ENCODE measurements at regions not wholly inside any gene's neighbourhood (a gene's known extent, or its start where the extent isn't known, plus 50 kb on each side); places are given as distances from the start of the nearest gene placed in this dataset.

DNA sequence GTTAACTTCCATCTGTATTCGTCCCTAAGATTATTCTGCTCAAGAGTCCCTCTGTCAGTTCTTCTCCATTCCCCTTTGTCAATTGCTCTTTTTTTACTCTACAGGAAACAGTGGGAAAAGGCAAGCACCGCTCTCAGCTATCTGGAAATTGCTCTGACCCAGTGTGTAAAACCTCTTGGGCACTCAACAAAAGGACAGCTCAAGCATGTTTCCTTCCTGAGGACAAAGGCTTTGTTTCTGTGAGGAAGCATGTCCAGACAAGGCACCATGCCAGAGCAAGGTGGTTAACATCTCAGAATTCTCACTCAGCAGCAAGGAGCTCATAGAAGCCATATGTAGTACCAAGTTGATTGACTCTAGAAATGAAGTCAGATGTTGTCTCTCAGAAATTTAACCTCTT is 735.6 kb downstream of the TSN start:
- 35 to 36% methylated on average over 2 of the region's 2 CpGs for WGBS, 2 experiments (ENCODE audit: low coverage in 1 of 2, low lambda C conversion rate in 2 of 2, missing lambda C conversion rate in 2 of 2)
- TF ChIP-seq EZH2 (IDR thresholded peaks at IDR 0.05; ENCODE audit: insufficient read depth, poor library complexity, severe bottlenecking) (no peak), EZH2phosphoT487 (IDR thresholded peaks at IDR 0.05; ENCODE audit: insufficient read depth, low read depth) (no peak)

DNA sequence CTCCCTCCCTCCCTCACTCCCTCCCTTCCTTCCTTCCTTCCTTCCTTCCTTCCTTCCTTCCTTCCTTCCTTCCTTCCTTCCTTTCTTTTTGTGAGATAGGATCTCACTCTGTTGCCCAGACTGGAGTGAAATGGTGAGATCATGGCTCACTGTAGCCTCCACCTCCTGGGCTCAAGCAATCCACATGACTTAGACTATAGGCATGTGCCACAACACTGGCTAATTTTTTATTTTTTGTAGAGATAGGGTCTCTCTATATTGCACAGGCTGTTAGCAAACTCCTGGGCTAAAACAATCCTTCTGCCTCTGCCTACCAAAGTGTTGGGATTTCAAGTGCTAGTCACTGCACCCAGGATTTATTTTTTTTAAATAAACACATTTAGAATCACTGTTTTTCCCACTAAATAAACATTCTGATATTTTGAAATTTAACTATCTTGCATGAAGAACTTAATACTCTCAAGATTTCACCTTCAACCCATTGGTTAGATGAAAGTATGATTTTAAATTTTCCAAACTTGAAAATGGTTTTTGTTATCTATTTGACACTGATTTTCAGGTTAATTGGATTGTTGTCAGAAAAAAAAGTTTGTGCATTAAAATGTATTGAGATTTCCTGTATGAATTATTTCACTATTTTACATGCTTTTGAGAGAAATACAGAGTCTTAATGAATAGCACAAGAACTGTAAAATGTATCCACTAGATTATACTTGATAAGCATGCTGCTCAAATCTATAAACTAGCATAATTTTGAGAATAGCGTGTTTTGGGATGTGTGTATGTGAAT is 745.1 kb downstream of the TSN start:
- Histone ChIP-seq H3K4me2 (ENCODE audit: unreplicated experiment) (no peak overlapping the region), H3K36me3 (ENCODE audit: low read depth) (no peaks in the 10 kb centered on the region), H3K9ac (no peak overlapping the region), H3K9me3 (ENCODE audit: low read depth) (no peaks in the 10 kb centered on the region), H3K4me3 (no peak overlapping the region), H3K79me2 (ENCODE audit: insufficient read depth) (no peaks in the 10 kb centered on the region), H2AFZ (no peak overlapping the region), H4K20me1 (ENCODE audit: insufficient read depth) (no peaks in the 10 kb centered on the region), H3K4me1 (ENCODE audit: insufficient read depth) (no peaks in the 10 kb centered on the region), H3K27me3 (replicated peaks; ENCODE audit: insufficient read depth) (no peaks in the 10 kb centered on the region), H3K9me2 (ENCODE audit: insufficient read depth) (no peaks in the 10 kb centered on the region), H3F3A (ENCODE audit: insufficient read depth) (no peaks in the 10 kb centered on the region), H3K27ac (no peak overlapping the region)
- 50 to 58% methylated on average over 1 of the region's 1 CpG for WGBS, 2 experiments (ENCODE audit: low coverage in 1 of 2, low lambda C conversion rate in 2 of 2, missing lambda C conversion rate in 2 of 2)
- in situ Hi-C loops (cut with MboI), result no loop called here
- DNase-seq, result no peak
- TF ChIP-seq EZH2 (IDR thresholded peaks at IDR 0.05; ENCODE audit: insufficient read depth, poor library complexity, severe bottlenecking) (no peak), EZH2phosphoT487 (IDR thresholded peaks at IDR 0.05; ENCODE audit: insufficient read depth, low read depth) (no peak)

More for the DNA sequence above, 735.6 kb downstream of the TSN start:
- Histone ChIP-seq H3K79me2 (ENCODE audit: insufficient read depth) (no peaks in the 10 kb centered on the region), H3K9me3 (ENCODE audit: low read depth) (no peaks in the 10 kb centered on the region), H3K9ac (no peak overlapping the region), H3F3A (ENCODE audit: insufficient read depth) (no peaks in the 10 kb centered on the region), H3K9me2 (ENCODE audit: insufficient read depth) (no peaks in the 10 kb centered on the region), H3K36me3 (ENCODE audit: low read depth) (no peaks in the 10 kb centered on the region), H4K20me1 (ENCODE audit: insufficient read depth) (no peaks in the 10 kb centered on the region), H3K27me3 (replicated peaks; ENCODE audit: insufficient read depth) (no peaks in the 10 kb centered on the region), H3K4me1 (ENCODE audit: insufficient read depth) (no peaks in the 10 kb centered on the region), H3K4me2 (ENCODE audit: unreplicated experiment) (no peak overlapping the region), H3K4me3 (no peak overlapping the region), H3K27ac (no peak overlapping the region), H2AFZ (no peak overlapping the region)
- no peak for DNase-seq
- in situ Hi-C loops (cut with MboI), result no loop called here

DNA sequence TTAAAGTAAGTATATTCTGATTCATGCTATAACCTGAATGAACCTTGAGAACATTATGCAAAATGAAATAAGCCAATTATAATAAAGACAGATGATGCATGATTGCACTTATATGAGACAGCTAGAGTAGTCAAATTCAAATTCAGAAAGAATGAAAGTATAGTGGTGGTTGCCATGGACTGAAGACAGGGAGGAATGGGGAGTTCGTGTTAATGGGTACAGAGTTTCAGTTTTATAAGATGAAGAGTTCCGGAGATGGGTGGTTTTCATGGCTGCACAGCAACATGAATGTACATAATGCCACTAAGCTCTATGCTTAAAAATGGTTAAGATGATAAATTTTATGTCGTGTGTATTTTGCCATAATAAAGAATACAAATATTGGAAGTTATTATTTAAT is 751.2 kb downstream of the TSN start:
- no peak overlapping the region for H3K9ac ChIP-seq
- in situ Hi-C loops (cut with MboI), result no loop called here
- no peak overlapping the region for H3K4me2 ChIP-seq (ENCODE audit: unreplicated experiment)
- no peaks in the 10 kb centered on the region for H3F3A ChIP-seq (ENCODE audit: insufficient read depth)
- no peaks in the 10 kb centered on the region for H3K9me3 ChIP-seq (ENCODE audit: low read depth)
- no peaks in the 10 kb centered on the region for H3K27me3 ChIP-seq (replicated peaks; ENCODE audit: insufficient read depth)
- DNase-seq, result no peak
- H3K9me2 ChIP-seq (ENCODE audit: insufficient read depth), result no peaks in the 10 kb centered on the region
- H2AFZ ChIP-seq, result no peak overlapping the region
- H3K4me1 ChIP-seq (ENCODE audit: insufficient read depth), result no peaks in the 10 kb centered on the region
- 25 to 30% methylated on average over 3 of the region's 3 CpGs for WGBS, 2 experiments (ENCODE audit: low coverage in 1 of 2, low lambda C conversion rate in 2 of 2, missing lambda C conversion rate in 2 of 2)
- TF ChIP-seq EZH2phosphoT487 (IDR thresholded peaks at IDR 0.05; ENCODE audit: insufficient read depth, low read depth) (no peak), EZH2 (IDR thresholded peaks at IDR 0.05; ENCODE audit: insufficient read depth, poor library complexity, severe bottlenecking) (no peak)
- H3K27ac ChIP-seq, result no peak overlapping the region
- H4K20me1 ChIP-seq (ENCODE audit: insufficient read depth), result no peaks in the 10 kb centered on the region
- no peaks in the 10 kb centered on the region for H3K79me2 ChIP-seq (ENCODE audit: insufficient read depth)
- no peak overlapping the region for H3K4me3 ChIP-seq
- no peaks in the 10 kb centered on the region for H3K36me3 ChIP-seq (ENCODE audit: low read depth)

DNA sequence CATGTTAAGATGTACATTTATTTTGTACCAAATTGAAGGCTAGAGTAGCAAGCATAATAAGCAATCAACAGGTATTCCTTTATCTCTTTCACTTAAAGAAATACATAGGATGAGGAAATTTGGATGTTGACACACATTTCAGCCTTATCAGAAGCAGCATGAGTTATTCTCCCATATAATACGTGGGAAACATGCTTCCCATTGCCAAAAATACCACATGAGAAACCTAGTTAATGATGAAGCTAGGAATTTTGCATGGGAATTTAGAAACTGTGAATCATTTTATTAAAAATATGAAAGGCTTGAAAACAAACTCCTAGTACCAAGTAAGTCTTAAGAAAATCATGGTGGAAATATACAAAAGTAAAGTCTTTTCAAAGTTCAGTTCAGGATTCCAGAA is 751.8 kb downstream of the TSN start:
- H2AFZ ChIP-seq, result no peak overlapping the region
- 34 to 45% methylated on average over 1 of the region's 1 CpG for WGBS, 2 experiments (ENCODE audit: low coverage in 1 of 2, low lambda C conversion rate in 2 of 2, missing lambda C conversion rate in 2 of 2)
- H3K4me2 ChIP-seq (ENCODE audit: unreplicated experiment), result no peak overlapping the region
- no peaks in the 10 kb centered on the region for H3K4me1 ChIP-seq (ENCODE audit: insufficient read depth)
- H3K36me3 ChIP-seq (ENCODE audit: low read depth), result no peaks in the 10 kb centered on the region
- no peaks in the 10 kb centered on the region for H3K79me2 ChIP-seq (ENCODE audit: insufficient read depth)
- no peaks in the 10 kb centered on the region for H3F3A ChIP-seq (ENCODE audit: insufficient read depth)
- H3K27ac ChIP-seq, result no peak overlapping the region
- H4K20me1 ChIP-seq (ENCODE audit: insufficient read depth), result no peaks in the 10 kb centered on the region
- H3K9ac ChIP-seq, result no peak overlapping the region
- no peaks in the 10 kb centered on the region for H3K9me2 ChIP-seq (ENCODE audit: insufficient read depth)
- in situ Hi-C loops (cut with MboI), result no loop called here
- DNase-seq, result no peak
- H3K27me3 ChIP-seq (replicated peaks; ENCODE audit: insufficient read depth), result no peaks in the 10 kb centered on the region
- TF ChIP-seq EZH2 (IDR thresholded peaks at IDR 0.05; ENCODE audit: insufficient read depth, poor library complexity, severe bottlenecking) (no peak), EZH2phosphoT487 (IDR thresholded peaks at IDR 0.05; ENCODE audit: insufficient read depth, low read depth) (no peak)
- no peak overlapping the region for H3K4me3 ChIP-seq
- no peaks in the 10 kb centered on the region for H3K9me3 ChIP-seq (ENCODE audit: low read depth)
